ENCODE measurements at regions not wholly inside any gene's neighbourhood (a gene's known extent, or its start where the extent isn't known, plus 50 kb on each side); places are given as distances from the start of the nearest gene placed in this dataset.
A peak's percentile ranks its signal among the peaks of the same experiment; 100 is the strongest.

GRCh38 chr4:186934841-186935443, 211.3 kb upstream of the FAT1 start:
- FAIRE-seq, result no peak

DNA sequence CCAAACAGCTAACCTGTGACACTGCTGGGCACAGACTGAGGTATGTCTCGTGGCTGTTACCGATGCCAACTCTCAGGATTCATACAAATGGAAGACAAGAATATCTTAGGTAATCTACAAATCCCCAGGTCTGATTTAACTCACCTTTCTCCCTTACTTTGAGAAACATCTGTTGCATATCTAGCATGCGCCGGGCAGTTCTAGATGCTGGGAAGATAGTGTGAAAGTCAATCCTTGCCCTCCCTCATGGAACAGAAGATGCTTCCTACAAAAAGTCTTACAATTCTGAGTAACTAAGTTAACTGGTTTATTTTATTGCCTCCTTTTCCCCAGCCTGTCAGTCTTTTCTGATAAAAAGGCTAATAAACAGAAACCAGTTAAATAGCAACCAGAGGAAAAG, 212.2 kb upstream of the FAT1 start:
- no peak for FAIRE-seq

GRCh38 chr4:186936496-186937375, 213.1 kb upstream of the FAT1 start:
- peak; percentile 97 for FAIRE-seq

DNA sequence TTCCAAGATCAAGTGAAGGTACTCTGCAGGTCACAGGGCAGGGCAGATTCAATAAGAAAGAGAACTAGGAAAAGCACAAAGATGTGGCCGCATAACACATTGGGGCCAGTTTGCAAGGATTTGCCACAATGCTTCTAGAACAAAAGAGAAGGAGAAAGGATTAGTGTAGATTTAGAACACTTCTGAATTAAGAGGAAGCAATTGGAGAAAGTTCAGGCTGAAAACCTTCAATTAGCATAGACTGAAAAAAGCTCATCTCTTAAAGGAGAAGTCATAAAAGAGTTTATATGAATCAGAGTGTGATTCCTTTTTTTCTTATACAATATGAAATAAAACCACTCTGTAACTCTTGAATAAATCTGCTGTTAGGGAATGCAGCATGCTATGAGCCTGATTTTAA, 215.6 kb upstream of the FAT1 start:
- FAIRE-seq, result no peak

DNA sequence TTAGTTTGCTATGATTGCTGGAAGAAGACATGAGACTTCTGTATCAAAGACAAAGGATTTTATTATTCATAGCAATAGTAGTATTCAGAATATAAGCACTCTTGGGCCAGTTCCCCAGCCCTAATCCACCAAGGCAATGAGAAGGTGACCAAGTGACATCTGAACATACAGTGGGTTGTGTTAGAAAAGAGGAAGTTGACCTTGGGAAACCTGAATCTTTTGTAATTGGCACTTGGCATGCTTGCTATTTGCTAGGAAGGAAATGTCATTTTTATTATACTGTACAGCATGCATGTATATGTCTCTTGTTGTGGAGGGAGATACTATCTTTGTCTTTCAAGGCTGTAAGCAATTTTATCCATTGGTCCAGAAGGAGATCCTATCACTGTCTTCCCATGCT, 216.1 kb upstream of the FAT1 start:
- FAIRE-seq, result no peak

- no peak for FAIRE-seq
Measured at GRCh38 chr4:186940476-186940875, 216.8 kb upstream of the FAT1 start.

DNA sequence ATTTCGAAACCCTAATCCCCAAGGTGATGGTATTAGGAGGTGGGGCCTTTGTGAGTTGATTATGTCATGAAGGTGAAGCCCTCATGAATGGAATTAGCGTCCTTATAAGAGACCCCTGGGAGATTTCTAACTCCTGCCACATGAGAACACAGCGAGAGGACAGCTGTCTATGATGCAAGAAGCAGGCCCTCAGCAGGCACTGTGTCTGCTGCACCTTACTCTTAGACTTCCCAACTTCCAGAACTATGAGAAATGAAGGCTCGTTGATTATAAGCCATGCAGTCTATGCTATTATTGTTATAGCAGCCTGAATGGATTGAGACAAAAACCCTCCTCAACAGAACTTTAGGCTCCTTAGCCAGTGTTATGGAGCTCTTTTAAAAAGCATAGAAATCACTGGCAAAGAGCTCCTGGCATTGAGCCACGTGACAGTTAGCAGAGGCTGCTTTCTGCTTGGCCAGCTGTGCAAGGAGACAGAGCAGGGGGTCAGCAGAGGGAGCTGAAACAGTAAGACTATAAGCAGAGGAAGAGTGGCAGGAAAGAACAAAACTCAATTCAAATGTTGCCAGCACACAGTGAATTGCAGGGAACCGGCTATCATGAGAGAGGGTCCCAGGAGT, 219.2 kb upstream of the FAT1 start:
- no peak for FAIRE-seq

GRCh38 chr4:186943411-186943810, 219.8 kb upstream of the FAT1 start:
- no peak for FAIRE-seq

DNA sequence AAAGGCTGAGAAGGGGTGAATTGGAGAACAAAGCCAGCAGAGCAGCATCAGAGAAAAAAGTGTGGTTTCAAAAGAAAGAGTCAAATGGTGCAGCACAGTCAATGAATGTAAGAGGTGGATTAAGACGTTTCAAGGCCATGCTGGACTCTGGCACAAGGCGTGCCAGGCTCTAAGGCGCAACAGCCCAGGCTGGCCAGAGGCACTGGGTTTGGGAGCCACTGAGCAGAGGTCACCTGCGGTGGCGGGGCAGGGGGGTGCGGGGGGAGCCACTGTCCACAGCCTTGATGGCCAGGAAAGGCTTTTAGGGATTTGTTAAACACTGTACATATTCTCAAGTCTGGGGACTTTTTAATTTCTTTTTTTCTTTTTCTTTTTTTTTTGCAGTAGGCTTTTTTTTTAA, 222.5 kb upstream of the FAT1 start:
- no peak for FAIRE-seq

DNA sequence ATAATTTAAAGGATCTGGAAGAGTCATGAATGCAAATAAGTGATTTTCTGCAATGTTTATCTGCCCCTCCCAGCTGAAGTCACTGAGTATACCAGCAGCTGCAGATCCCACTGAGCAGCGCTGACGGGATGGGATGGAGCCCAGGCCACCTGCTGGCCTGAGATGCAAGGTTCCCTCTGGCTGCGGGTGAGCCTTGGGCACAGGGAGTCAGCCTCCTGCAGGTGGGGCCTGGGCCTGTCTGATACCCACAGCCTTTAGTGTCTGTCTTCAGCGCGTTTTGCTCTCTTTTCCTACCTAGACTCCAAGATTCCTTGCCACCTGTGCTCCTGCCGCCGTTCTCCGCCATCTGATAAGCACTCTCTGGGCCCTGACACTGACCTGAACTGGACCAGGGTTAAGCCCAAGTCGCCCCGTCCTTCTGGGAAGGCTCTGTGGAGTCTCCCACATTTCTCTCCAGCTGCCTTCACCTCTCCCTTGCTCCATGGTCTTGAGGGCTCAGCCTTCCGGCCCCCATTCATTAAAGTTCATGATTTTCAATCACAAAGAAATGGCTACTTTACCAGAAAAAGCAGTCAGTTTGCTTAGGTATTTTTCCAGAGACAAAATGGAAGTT, 223.1 kb upstream of the FAT1 start:
- FAIRE-seq, result no peak

- FAIRE-seq, result no peak
Measured at GRCh38 chr4:186948361-186949242, 224.9 kb upstream of the FAT1 start.

DNA sequence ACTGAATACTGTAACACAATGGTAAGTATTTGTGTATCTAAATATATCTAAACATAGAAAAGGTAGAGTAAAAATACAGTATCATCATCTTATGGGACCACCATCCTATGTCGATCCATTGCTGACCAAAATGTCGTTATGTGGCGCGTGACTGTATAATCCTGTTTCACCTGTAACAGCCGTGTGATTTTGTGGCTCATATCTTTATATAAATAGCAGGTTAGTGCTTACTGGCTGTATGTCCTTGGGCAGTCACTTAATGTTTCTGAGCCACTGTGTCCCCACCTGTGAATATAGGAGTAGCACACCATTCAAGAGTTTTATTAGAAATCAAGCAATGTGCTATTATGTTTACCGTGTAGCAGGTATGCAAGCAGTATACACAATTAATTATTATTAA, 226.2 kb upstream of the FAT1 start:
- FAIRE-seq, result no peak

DNA sequence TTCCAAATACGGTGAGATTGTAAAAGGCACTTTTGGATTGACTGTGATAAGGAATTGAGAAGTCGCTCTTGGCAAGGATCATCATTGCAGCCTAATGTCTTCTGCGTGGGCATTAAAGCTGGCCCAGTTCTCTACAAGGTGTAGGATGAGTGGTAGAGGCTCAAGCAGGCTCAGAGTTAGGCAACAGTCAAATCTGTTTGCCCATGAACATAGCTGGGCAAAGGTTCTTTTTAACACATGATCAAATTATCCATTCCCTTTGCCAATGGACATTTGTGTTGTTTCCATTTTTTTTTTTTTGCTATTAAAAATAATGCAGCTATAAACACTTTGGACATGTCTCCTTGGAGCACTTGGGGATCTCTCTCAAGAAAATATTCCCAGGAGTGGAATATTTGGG, 229.1 kb upstream of the FAT1 start:
- no peak for FAIRE-seq

DNA sequence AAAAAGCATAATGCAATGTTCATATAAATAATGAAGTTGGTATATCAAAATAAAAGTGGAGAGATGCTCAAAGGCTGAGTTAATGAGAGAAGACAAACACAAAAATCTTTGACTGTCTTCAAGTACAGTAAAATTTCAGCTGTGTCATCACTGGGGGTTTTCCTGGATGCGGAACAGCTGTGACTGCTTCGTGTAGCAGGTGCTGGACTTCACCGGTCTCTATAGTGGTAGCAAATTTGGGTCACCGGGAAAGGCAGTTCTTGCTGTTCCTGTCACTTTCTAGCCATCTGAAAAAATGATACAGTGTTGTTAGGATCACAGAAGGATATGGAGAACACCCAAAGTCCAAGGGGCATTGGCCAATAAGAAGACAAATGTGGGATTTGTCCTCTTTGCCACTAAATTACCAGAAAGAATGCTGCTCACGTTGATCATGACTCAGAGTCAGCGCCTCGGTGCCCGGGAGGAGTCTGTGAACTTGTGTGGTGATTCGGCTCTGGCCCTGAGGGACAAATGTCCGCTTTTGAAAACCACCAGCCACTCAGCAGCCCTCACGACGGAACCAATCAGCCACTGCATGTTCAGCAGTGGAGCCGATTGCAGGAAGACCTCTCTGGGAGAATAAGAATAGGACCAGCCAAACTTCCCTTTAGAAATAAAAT, 230.1 kb upstream of the FAT1 start:
- FAIRE-seq, result no peak

- FAIRE-seq, result no peak
Measured at GRCh38 chr4:186954509-186954908, 230.9 kb upstream of the FAT1 start.

DNA sequence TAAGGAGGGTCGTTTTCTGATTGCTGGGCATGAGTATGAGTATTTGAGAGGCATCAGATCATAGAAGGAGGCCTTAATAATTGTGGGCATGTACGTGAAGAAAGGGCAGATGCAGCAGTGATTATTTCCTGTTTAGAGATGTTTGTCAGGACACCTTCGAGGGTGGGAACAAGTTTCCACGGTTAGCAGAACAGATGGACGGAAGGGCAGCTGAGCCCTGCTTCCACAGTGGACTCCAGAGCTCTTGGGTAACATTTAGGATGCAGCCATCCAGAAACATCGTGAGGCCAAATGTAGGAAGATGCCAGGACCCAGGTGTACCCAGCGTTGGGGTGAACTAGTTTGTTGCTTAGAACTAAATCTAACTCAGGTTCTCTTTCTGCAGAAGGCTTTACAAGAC, 231.3 kb upstream of the FAT1 start:
- no peak for FAIRE-seq

DNA sequence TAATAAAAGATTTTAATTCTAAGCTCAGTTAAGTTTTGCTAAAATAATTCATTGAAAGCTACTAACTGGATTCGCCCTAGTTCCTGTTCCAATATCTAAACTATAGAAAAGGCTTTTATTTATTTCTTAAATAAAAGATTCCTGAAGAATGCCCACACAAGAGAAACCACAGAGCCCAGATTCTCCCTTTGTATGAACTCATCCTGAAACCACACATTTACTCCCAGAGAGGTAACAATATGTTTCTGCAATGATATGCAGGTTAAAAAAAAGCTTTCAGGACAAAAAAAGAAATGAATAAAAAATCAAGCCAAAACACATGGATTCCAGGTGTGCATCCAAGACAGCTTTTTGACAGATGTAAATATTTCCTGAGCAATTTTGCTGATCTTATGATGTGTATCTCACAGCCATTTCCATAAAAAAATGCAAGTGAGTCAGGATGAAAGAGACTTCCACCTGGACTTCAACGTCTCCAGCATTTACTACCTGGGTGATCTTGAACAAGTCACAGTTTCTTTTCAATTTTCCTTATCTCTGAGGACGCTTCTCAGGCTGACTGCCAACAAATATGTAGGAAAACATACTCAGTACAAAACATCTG, 234.4 kb upstream of the FAT1 start:
- FAIRE-seq, result no peak

- no peak for FAIRE-seq
Measured at GRCh38 chr4:186958726-186959350, 235.2 kb upstream of the FAT1 start.

- no peak for FAIRE-seq
Measured at GRCh38 chr4:186979961-186980745, 256.5 kb upstream of the FAT1 start.

DNA sequence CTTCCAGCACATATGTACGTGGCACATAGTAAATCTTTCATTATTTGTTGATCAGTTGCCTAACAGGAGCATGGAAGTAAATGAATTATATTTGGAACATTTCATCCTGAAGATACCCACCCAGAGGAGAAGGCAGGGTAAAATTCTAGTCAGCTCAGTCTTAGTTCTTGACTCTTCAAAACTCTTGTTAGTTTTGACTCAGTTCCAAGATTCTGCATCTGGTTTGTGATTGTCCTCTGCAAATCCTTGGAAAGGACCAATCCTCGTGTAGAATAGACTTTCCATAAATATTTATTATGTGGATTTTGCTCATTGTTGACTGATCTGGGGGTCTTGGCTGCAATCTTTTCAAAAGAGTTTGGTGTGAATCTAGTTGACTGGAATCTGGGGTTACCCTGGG, 257.5 kb upstream of the FAT1 start:
- no peak for FAIRE-seq
